GM21619 (cell line): ENCODE measurements at regions not wholly inside any gene's neighbourhood (a gene's known extent, or its start where the extent isn't known, plus 50 kb on each side); places are given as distances from the start of the nearest gene placed in this dataset.

Source experiments
- ATAC-seq: cut with Tn5 transposase; IDR thresholded peaks from one replicate; pipeline ENCODE4 v1.9.1; 2021; ENCODE audit not compliant: unreplicated experiment

- ATAC-seq, result no peak
These were observed 647.2 kb downstream of the BNC2 start for GRCh38 chr9:16223074-16223871.

DNA sequence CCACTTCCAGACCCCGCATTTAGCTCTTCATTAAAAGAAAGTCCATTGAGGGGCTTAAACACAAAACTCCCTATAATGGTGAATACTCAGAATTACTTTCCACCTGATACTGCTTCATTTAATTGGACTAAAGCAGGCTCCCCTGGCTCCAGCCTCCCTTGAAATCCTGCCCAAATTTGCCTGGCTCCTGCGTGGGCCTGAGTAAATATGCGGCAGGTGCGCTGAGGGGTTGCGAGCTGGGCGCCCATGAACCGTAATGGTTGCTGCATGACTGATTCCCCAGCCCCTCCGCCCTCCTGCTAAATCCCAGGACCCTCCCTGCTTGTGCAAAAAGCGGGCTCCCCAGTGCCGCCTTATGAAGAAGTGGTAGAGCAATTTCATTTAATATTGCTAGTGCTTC, 639.7 kb downstream of the BNC2 start:
- ATAC-seq, result no peak

- no peak for ATAC-seq
These were observed 634.2 kb downstream of the BNC2 start for GRCh38 chr9:16236311-16236710.

DNA sequence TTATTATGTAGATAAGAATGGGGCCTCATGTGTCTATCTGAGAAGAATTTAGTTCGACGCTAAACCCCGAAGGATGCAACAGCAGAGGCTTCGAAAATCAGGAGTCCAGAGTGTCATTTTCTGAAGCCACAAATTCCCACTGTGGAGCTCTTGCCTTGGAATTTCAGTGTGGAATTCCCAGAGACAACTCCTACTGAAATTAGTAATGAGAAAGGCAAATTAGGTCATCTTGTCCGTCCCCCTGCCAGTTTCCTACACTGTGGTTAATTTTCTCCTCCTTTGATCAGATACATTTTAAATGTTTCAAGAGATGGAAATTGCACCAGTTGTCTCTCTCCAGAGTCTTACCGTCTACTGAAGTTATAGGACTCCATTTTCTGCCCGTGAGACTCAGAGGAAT, 633.6 kb downstream of the BNC2 start:
- no peak for ATAC-seq

DNA sequence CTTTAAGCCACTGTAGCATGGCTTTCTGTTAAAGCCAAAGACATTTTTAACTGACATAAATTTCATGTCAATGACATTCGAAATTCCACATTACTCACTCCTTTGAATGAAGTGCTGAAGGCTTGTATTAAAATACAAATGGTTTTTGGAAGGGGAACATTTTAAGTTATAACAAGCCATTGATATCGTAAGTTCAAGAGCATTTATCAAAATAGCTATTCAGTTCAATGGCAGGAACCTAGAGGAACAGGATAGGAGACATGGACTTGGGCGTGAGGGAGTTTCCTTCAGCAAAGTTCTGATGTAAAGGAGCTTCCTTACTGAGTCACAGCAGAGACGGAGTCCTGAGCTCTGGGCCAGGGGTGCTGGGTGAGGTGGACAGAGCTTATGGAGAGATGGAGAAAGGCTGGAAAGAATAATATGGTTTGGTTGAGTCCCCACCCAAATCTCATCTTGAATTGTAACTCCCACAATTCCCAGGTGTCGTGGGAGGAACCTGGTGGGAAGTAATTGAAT, 631.8 kb downstream of the BNC2 start:
- no peak for ATAC-seq

DNA sequence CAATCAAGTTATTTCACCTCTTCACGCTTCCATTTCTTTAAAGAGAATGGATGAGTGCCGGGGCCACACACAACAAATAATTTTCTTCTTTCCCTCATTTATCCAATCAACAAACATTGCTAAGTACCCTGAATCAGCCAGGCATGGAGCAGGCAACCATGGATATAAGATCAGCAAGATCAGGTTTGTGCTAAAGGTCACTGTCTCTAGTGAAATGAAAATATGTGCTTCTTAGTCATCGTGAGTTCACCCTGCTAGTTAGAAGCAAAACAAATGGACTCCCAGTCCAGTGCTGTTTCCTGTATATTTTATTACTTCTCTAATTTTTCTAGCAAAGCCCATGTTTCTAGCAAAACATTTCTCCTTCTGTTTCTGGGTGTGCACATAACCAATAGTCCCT, 629.2 kb downstream of the BNC2 start:
- no peak for ATAC-seq

DNA sequence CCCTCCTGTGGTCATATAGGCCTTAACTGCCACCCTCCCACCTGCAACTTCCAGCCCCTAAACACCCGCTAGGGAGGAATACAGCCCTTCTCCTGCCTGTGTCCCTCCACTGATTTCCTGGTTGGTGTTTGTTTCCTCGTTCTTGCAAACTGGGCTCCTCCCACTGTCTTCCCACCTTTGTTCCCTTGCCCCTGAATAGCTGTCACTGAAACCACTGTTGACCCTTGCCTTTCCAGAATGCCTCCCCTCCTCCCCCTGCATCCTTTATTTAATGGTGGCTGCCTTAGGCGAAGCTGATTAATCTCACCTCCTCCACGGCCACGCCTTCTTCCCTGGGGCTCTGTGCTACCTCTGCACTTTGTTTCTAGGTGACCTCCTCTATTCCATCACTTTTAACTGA, 626.7 kb downstream of the BNC2 start:
- no peak for ATAC-seq

- ATAC-seq, result no peak
These were observed 624.6 kb downstream of the BNC2 start for GRCh38 chr9:16245756-16246440.

- ATAC-seq, result no peak
These were observed 623.7 kb downstream of the BNC2 start for GRCh38 chr9:16246785-16247184.

GRCh38 chr9:16247188-16247875, 623.1 kb downstream of the BNC2 start:
- ATAC-seq, result no peak

GRCh38 chr9:16248822-16249221, 621.6 kb downstream of the BNC2 start:
- ATAC-seq, result no peak

- ATAC-seq, result no peak
These were observed 617.9 kb downstream of the BNC2 start for GRCh38 chr9:16252616-16253015.

- ATAC-seq, result no peak
These were observed 615.8 kb downstream of the BNC2 start for GRCh38 chr9:16254674-16255073.

DNA sequence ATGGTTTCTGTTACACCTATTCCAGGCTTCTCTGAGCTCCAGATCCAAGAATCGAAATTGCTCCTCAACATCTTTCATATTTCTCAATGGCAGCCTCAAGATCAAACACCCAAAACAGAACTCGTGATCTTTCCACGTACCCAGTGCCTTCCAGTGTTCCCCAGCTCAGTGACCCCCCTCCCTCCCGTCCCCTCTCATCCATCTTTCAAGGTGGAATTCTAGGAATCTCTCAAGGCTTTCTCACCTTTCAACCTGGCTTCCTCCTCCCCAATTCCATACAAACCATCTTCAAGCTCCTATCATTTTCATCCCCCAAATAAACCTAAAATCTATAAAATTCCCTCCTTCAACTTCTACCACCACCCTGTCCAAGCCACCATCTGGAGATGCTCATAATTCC, 615.3 kb downstream of the BNC2 start:
- ATAC-seq, result no peak

DNA sequence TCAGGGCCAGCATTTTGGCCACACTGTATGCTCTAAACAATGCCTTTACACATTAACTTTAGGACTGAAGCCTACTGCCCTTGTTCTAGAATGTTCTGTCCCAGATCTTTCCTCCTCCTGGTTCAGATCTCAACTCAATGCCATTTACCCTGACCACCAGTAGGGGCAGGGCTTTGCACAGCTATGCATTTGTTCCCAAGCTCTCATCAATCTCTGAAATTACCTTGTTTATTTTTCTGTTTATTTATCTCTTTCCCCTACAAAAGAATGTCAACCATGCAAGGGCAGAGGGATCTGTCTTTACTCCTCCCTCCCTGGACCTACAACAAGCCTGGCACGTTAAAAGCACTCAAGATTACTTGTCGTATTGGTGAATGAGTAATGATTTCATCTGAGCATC, 612.9 kb downstream of the BNC2 start:
- no peak for ATAC-seq

GRCh38 chr9:16258191-16258590, 612.3 kb downstream of the BNC2 start:
- ATAC-seq, result no peak

- ATAC-seq, result no peak
These were observed 611.8 kb downstream of the BNC2 start for GRCh38 chr9:16258708-16259107.

DNA sequence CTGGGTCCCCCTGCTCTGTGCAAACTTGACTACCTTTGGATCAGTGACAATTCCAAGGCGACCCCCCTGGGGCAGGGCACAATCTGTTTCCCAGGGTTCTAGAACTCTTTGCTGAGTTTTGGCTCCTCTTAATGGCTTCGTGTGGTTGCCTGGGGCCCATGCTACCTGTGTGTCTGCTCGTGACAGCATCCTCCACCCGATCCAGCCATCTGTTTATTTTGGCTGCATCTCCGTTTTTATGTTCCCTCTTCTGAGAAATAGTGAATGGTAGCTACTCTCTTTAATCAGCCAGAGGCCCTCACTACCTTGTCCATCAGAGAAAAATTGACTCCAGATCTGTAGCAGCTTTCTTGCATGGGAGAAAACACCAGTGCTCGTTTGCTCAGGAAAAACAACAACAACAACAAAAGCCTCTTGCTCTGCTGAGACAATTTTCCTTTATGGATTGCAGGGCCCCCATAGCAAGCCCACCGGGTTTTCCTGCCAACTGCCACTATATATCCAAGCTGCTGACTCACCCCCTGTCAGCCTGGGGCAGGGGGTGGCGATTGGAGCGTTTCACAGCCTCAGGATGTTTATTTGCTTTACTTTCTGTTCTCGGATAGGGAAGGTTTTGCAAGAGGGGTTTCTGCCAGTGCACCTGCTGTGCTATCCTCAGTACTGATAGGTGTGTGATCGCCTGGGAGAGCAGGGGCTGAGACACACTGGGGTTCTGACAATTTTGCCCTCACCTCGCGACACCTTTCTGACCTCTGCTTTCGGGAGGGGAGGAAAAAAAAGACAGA, 607.8 kb downstream of the BNC2 start:
- ATAC-seq, result no peak

GRCh38 chr9:16265688-16266087, 604.8 kb downstream of the BNC2 start:
- ATAC-seq, result no peak

- no peak for ATAC-seq
These were observed 603.7 kb downstream of the BNC2 start for GRCh38 chr9:16266648-16267276.
